ENCODE measurements at regions not wholly inside any gene's neighbourhood (a gene's known extent, or its start where the extent isn't known, plus 50 kb on each side); places are given as distances from the start of the nearest gene placed in this dataset.

GRCh38 chr6:81436990-81437389 is 315.5 kb downstream of the TENT5A start:
- Histone ChIP-seq H3K9me3 (ENCODE audit: insufficient read depth, low read length) (peaks cover 11% of the 10 kb centered on the region; the same call in 1 of the 2 replicates), H4K20me1 (ENCODE audit: insufficient read depth, low read length) (no peaks in the 10 kb centered on the region), H3K27me3 (ENCODE audit: low read depth, low read length) (no peaks in the 10 kb centered on the region), H3K27ac (ENCODE audit: low read length) (no peak overlapping the region), H3K36me3 (replicated peaks; ENCODE audit: low read depth, low read length) (no peaks in the 10 kb centered on the region), H3K4me1 (ENCODE audit: low read length) (no peaks in the 10 kb centered on the region), H3K79me2 (ENCODE audit: low read length) (no peaks in the 10 kb centered on the region), H3K4me2 (ENCODE audit: low read length) (no peak overlapping the region), H3K4me3 (ENCODE audit: low read length) (no peak overlapping the region), H2AFZ (ENCODE audit: low read depth, low read length) (no peak overlapping the region), H3K9ac (ENCODE audit: low read length) (no peak overlapping the region)
- TF ChIP-seq EZH2phosphoT487 (IDR thresholded peaks at IDR 0.05; ENCODE audit: low read depth) (no peak), CTCF (IDR thresholded peaks at IDR 0.05; ENCODE audit: low read depth, low read length) (no peak)

- H4K20me1 ChIP-seq (ENCODE audit: insufficient read depth, low read length), result no peaks in the 10 kb centered on the region
- no peaks in the 10 kb centered on the region for H3K9me3 ChIP-seq (ENCODE audit: insufficient read depth, low read length)
- H3K4me2 ChIP-seq (ENCODE audit: low read length), result no peak overlapping the region
- no peaks in the 10 kb centered on the region for H3K27me3 ChIP-seq (ENCODE audit: low read depth, low read length)
- H3K9ac ChIP-seq (ENCODE audit: low read length), result no peak overlapping the region
- H2AFZ ChIP-seq (ENCODE audit: low read depth, low read length), result no peak overlapping the region
- H3K36me3 ChIP-seq (replicated peaks; ENCODE audit: low read depth, low read length), result no peaks in the 10 kb centered on the region
- TF ChIP-seq CTCF (IDR thresholded peaks at IDR 0.05; ENCODE audit: low read depth, low read length) (no peak), EZH2phosphoT487 (IDR thresholded peaks at IDR 0.05; ENCODE audit: low read depth) (no peak)
- H3K4me3 ChIP-seq (ENCODE audit: low read length), result no peak overlapping the region
- H3K79me2 ChIP-seq (ENCODE audit: low read length), result no peaks in the 10 kb centered on the region
- no peaks in the 10 kb centered on the region for H3K4me1 ChIP-seq (ENCODE audit: low read length)
- no peak overlapping the region for H3K27ac ChIP-seq (ENCODE audit: low read length)
Observed at GRCh38 chr6:81413306-81413705, 339.2 kb downstream of the TENT5A start.

- Histone ChIP-seq H3K36me3 (replicated peaks; ENCODE audit: low read depth, low read length) (no peaks in the 10 kb centered on the region), H2AFZ (ENCODE audit: low read depth, low read length) (no peak overlapping the region), H3K27me3 (ENCODE audit: low read depth, low read length) (no peaks in the 10 kb centered on the region), H3K4me3 (ENCODE audit: low read length) (no peak overlapping the region), H4K20me1 (ENCODE audit: insufficient read depth, low read length) (no peaks in the 10 kb centered on the region), H3K9me3 (ENCODE audit: insufficient read depth, low read length) (peaks cover 2% of the 10 kb centered on the region; the same call in 1 of the 2 replicates), H3K27ac (ENCODE audit: low read length) (no peak overlapping the region), H3K4me1 (ENCODE audit: low read length) (no peaks in the 10 kb centered on the region), H3K4me2 (ENCODE audit: low read length) (no peak overlapping the region), H3K79me2 (ENCODE audit: low read length) (no peaks in the 10 kb centered on the region), H3K9ac (ENCODE audit: low read length) (no peak overlapping the region)
- no peak for TF ChIP-seq CTCF (IDR thresholded peaks at IDR 0.05; ENCODE audit: low read depth, low read length)
- TF ChIP-seq EZH2phosphoT487 (IDR thresholded peaks at IDR 0.05; ENCODE audit: low read depth), result no peak
Observed at GRCh38 chr6:81401970-81402690, 350.4 kb downstream of the TENT5A start.

GRCh38 chr6:81396916-81397315 is 355.6 kb downstream of the TENT5A start:
- no peaks in the 10 kb centered on the region for H4K20me1 ChIP-seq (ENCODE audit: insufficient read depth, low read length)
- no peak overlapping the region for H3K9ac ChIP-seq (ENCODE audit: low read length)
- TF ChIP-seq EZH2phosphoT487 (IDR thresholded peaks at IDR 0.05; ENCODE audit: low read depth) (no peak), CTCF (IDR thresholded peaks at IDR 0.05; ENCODE audit: low read depth, low read length) (no peak)
- H2AFZ ChIP-seq (ENCODE audit: low read depth, low read length), result no peak overlapping the region
- H3K4me2 ChIP-seq (ENCODE audit: low read length), result no peak overlapping the region
- no peaks in the 10 kb centered on the region for H3K4me1 ChIP-seq (ENCODE audit: low read length)
- no peaks in the 10 kb centered on the region for H3K79me2 ChIP-seq (ENCODE audit: low read length)
- H3K27me3 ChIP-seq (ENCODE audit: low read depth, low read length), result no peaks in the 10 kb centered on the region
- no peak overlapping the region for H3K4me3 ChIP-seq (ENCODE audit: low read length)
- no peak overlapping the region for H3K27ac ChIP-seq (ENCODE audit: low read length)
- peaks cover 15% of the 10 kb centered on the region for H3K9me3 ChIP-seq (ENCODE audit: insufficient read depth, low read length)
- no peaks in the 10 kb centered on the region for H3K36me3 ChIP-seq (replicated peaks; ENCODE audit: low read depth, low read length)
